Esophagus muscularis mucosa (tissue), 4 donors: ENCODE measurements at regions not wholly inside any gene's neighbourhood (a gene's known extent, or its start where the extent isn't known, plus 50 kb on each side); places are given as distances from the start of the nearest gene placed in this dataset.

Source experiments
- DNase-seq: peaks from one replicate; pipeline ENCODE4 v3.0.0-alpha.2; 2017; ENCODE audit errors: extremely low spot score
- H3K27ac ChIP-seq, 4 donors: fragments of 200-600 bp; sonication (generic); replicated peaks in 1 of 4; 1 replicate in 3 of 4; 2 replicates in 1 of 4; pipeline ENCODE4 v1.5.1; 2016 to 2019; ENCODE audit warnings: mild to moderate bottlenecking in 1 of 4
- H3K27me3 ChIP-seq, 4 donors: fragments of 200-600 bp; sonication (generic); one replicate each; pipeline versions ENCODE4 v1.5.1 to v1.6.0; 2016 to 2019
- H3K36me3 ChIP-seq, 4 donors: fragments of 200-600 bp; sonication (generic); one replicate each; pipeline ENCODE4 v1.5.1; 2016 to 2019
- H3K4me1 ChIP-seq, 4 donors: fragments of 200-600 bp; sonication (generic); one replicate each; pipeline ENCODE4 v1.5.1; 2016 to 2019
- H3K4me3 ChIP-seq, 4 donors: fragments of 200-600 bp; sonication (generic); 1 replicate in 2 of 4; 2 replicates in 2 of 4; pipeline ENCODE4 v1.5.1; 2016 to 2019; ENCODE audit warnings: mild to moderate bottlenecking in 4 of 4, moderate library complexity in 1 of 4
- H3K9me3 ChIP-seq, 4 donors: fragments of 200-600 bp; sonication (generic); 1 replicate in 3 of 4; 2 replicates in 1 of 4; pipeline ENCODE4 v1.5.1; 2016 to 2019
- EP300 ChIP-seq: sonication (generic); formaldehyde crosslinking; IDR thresholded peaks from one replicate; pipeline ENCODE4 v1.6.1; 2017; ENCODE audit warnings: antibody characterized with exemption
- POLR2A ChIP-seq: fragments of 450-650 bp; IDR thresholded peaks from one replicate; pipeline ENCODE4 v1.6.1; 2017; ENCODE audit warnings: antibody characterized with exemption, moderate library complexity, mild to moderate bottlenecking, low read depth
- POLR2AphosphoS5 ChIP-seq, 2 donors: sonication (generic); formaldehyde crosslinking; IDR thresholded peaks; one replicate each; pipeline ENCODE4 v1.6.1; 2017; ENCODE audit warnings: antibody characterized with exemption in 2 of 2
- WGBS: methylation state at CpG from one replicate; pipeline ENCODE4 v1.1.5; 2018; 5-methylcytosine and 5-hydroxymethylcytosine counted together
- intact Hi-C: fragments of 100-400 bp; cut with DNase I; formaldehyde crosslinking; loops from one replicate; pipeline ENCODE4 v1.15.1; 2023
- TF ChIP-seq, protein P1 (sequence below), 3 experiments: fragments of 200-600 bp in 2 of 3; fragments of 450-650 bp in 1 of 3; sonication (generic) in 2 of 3; IDR thresholded peaks; one replicate each; pipeline ENCODE4 v1.5.1; 2017 to 2019; ENCODE audit warnings: antibody characterized with exemption in 3 of 3, mild to moderate bottlenecking in 2 of 3, moderate library complexity in 1 of 3

DNA sequence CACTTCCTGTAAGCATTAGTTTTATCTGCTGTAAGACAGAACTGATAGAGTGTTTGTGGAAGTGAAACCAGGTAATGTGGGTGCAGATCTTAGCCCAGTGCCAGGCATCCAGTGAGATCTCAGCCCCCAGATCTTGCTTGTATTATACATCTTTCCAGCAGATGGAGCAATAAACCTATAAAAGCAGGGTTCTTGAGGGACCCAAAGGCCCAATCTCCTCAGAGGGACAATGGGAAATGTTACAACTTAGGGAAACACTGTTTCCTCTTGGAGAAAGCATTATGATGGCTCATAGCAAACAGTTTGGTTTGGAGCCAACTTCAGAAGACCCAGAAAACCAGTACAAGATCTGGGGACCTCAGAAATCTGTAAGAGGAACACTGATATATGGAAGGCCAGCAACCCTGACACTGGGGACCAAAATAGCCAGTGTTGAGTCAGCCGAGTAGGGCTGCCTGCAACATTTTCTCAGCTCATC is 206.3 kb downstream of the SLC7A11 start:
- intact Hi-C loops: loop anchor here (2.0 to 5.0 kb wide), 3 partner anchors 56 to 645 kb away; no protein-coding TSS in a partner anchor
- no peaks in the 10 kb centered on the region for H3K36me3 ChIP-seq

DNA sequence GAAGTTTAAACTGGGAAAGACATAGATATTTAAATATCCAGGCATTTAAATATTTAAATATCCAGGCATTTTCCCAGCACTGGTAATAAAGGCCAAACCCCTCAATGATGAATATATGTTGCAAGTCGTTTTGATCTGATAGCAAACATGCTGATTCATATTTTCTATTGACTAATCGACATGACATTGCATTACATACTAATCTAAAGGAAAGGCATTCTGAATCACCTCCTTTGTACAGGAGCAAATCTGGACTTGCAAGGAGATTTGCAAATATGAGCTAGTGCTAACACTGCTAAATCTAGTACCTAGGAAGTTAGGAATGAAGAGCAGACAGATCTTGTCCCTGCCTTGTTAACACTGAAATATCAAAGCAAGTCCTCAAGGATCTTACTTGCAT is 207.3 kb downstream of the SLC7A11 start:
- H3K9me3 ChIP-seq: no peaks in the 10 kb centered on the region
- H3K36me3 ChIP-seq: no peaks in the 10 kb centered on the region
- no peak overlapping the region for H3K4me3 ChIP-seq
- intact Hi-C loops: loop anchor here (2.0 to 5.0 kb wide), 3 partner anchors 57 to 646 kb away; no protein-coding TSS in a partner anchor
- peaks cover 0 to 3% (median 0%) of the 10 kb centered on the region in 4 donors for H3K4me1 ChIP-seq
- no peak overlapping the region for H3K27ac ChIP-seq
- WGBS: 66% methylated on average over 2 of the region's 2 CpGs
- DNase-seq: no peak
- TF ChIP-seq, protein P1, sequence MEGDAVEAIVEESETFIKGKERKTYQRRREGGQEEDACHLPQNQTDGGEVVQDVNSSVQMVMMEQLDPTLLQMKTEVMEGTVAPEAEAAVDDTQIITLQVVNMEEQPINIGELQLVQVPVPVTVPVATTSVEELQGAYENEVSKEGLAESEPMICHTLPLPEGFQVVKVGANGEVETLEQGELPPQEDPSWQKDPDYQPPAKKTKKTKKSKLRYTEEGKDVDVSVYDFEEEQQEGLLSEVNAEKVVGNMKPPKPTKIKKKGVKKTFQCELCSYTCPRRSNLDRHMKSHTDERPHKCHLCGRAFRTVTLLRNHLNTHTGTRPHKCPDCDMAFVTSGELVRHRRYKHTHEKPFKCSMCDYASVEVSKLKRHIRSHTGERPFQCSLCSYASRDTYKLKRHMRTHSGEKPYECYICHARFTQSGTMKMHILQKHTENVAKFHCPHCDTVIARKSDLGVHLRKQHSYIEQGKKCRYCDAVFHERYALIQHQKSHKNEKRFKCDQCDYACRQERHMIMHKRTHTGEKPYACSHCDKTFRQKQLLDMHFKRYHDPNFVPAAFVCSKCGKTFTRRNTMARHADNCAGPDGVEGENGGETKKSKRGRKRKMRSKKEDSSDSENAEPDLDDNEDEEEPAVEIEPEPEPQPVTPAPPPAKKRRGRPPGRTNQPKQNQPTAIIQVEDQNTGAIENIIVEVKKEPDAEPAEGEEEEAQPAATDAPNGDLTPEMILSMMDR (IDR thresholded peaks at IDR 0.05): no peak
- TF ChIP-seq EP300: no peak
- no peak for TF ChIP-seq POLR2AphosphoS5 (IDR thresholded peaks at IDR 0.05)
- no peak for TF ChIP-seq POLR2A
- H3K27me3 ChIP-seq: no peaks in the 10 kb centered on the region

More for the DNA sequence above, 206.3 kb downstream of the SLC7A11 start:
- Histone ChIP-seq H3K27me3 (no peaks in the 10 kb centered on the region), H3K9me3 (no peaks in the 10 kb centered on the region), H3K27ac (no peak overlapping the region), H3K4me1 (peaks cover 0 to 3% (median 0%) of the 10 kb centered on the region in 4 donors), H3K4me3 (no peak overlapping the region)
- DNase-seq: no peak
- no peak for TF ChIP-seq POLR2A
- TF ChIP-seq, protein P1 (IDR thresholded peaks at IDR 0.05): peak; percentile 56 to 62 (median 58)
- 43% methylated on average over 1 of the region's 1 CpG for WGBS

DNA sequence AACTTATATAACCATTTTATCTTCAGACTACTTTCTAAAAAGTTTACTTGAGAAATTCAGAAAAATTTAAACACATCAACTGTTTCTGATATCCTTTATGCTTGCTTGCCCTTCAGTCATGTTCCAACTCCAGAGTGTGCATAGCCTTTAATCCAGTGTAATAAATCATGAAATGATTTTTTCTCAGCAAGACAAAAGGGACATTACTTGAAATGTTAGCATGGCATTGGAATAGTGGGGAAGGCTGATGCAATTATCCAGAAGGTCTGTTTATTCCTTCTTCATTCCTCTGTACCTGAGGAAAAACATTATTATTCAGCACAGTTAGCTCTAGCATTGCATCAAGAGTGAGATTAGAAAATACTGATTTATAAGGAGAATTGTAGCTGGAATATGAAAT is 209.9 kb downstream of the SLC7A11 start:
- Histone ChIP-seq H3K36me3 (no peaks in the 10 kb centered on the region), H3K4me1 (peaks cover 0 to 3% (median 0%) of the 10 kb centered on the region in 4 donors), H3K9me3 (no peaks in the 10 kb centered on the region), H3K27me3 (no peaks in the 10 kb centered on the region), H3K4me3 (no peak overlapping the region), H3K27ac (no peak overlapping the region)
- no peak for DNase-seq
- intact Hi-C loops: no loop called here
- TF ChIP-seq EP300 (no peak), POLR2AphosphoS5 (IDR thresholded peaks at IDR 0.05) (no peak), POLR2A (no peak)
- TF ChIP-seq, protein P1 (IDR thresholded peaks at IDR 0.05): no peak

DNA sequence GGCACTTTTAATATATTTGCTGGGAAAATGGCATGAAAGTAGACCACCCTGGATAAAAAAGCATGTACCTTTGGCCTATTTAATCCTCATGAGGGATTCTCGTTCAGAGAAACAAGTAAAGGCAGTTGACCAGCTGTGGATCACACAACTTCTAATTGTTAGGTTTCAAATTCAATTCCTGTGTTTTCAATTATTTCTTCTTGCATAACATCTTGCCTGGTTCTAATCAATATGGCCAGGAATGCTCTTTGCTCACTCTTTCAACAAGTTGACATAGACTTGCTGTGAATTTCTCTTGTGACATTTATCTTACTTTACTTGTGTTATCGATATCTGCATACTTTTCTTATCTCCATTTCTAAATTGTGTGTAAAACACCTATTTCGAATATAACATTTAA is 211.8 kb downstream of the SLC7A11 start:
- Histone ChIP-seq H3K36me3 (no peaks in the 10 kb centered on the region), H3K9me3 (no peaks in the 10 kb centered on the region), H3K4me1 (no peaks in the 10 kb centered on the region), H3K27ac (no peak overlapping the region), H3K27me3 (no peaks in the 10 kb centered on the region), H3K4me3 (no peak overlapping the region)
- TF ChIP-seq, protein P1 (IDR thresholded peaks at IDR 0.05): no peak
- TF ChIP-seq EP300 (no peak), POLR2AphosphoS5 (IDR thresholded peaks at IDR 0.05) (no peak), POLR2A (no peak)
- WGBS: 92% methylated on average over 3 of the region's 3 CpGs
- intact Hi-C loops: no loop called here
- no peak for DNase-seq

DNA sequence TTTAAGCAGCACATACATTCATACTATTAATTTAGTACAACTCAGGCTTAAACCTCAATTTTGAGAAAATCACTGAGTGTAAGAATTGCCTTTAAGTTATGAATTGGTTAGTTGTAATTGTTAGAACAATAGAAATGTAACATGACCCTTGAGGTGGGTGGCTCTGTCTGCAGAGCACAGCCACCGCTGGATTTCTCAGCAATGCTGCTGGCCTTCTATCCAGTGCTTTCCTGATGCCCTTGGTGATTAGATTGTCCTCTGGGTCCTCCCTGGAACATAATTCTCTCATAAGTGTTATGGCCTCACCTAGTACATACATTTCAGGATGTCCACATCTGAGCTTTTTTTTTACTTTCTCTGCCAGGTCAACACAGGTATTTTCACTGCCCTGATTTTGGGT is 213.2 kb downstream of the SLC7A11 start:
- no peak for TF ChIP-seq EP300
- TF ChIP-seq, protein P1 (IDR thresholded peaks at IDR 0.05): no peak
- intact Hi-C loops: no loop called here
- H3K4me1 ChIP-seq: no peaks in the 10 kb centered on the region
- no peaks in the 10 kb centered on the region for H3K36me3 ChIP-seq
- 87% methylated on average over 1 of the region's 1 CpG for WGBS
- no peak overlapping the region for H3K27ac ChIP-seq
- H3K4me3 ChIP-seq: no peak overlapping the region
- H3K27me3 ChIP-seq: no peaks in the 10 kb centered on the region
- DNase-seq: no peak
- H3K9me3 ChIP-seq: no peaks in the 10 kb centered on the region
